HG03378 (cell line): ENCODE measurements at regions not wholly inside any gene's neighbourhood (a gene's known extent, or its start where the extent isn't known, plus 50 kb on each side); places are given as distances from the start of the nearest gene placed in this dataset.

ENCODE experiments used
- ATAC-seq: cut with Tn5 transposase; IDR thresholded peaks from one replicate; pipeline ENCODE4 v1.9.1; 2021; ENCODE audit warnings: mild to moderate bottlenecking, moderate library complexity; ENCODE audit not compliant: unreplicated experiment

- no peak for ATAC-seq
These were observed 839.6 kb downstream of the ADGRL2 start for GRCh38 chr1:82640352-82640751.

DNA sequence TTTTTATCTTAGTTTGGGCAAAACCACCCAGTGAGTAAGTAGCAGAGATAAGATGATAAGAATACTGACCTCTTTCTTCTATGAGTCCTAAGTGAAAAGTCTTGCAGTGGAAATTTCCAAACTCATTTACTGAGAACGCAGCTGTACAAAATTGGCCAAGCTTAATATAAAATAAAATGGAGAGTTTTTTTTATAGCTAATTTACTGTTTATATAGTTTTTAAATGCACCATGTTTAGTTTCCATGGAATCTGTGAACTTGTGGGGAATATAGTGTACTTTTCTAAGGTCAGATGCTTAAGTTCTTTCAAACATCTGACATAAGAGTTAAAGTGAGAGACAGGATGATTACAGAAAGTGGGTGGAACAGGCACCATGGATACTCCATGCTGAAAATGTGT lies 833.5 kb downstream of the ADGRL2 start:
- ATAC-seq, result no peak

DNA sequence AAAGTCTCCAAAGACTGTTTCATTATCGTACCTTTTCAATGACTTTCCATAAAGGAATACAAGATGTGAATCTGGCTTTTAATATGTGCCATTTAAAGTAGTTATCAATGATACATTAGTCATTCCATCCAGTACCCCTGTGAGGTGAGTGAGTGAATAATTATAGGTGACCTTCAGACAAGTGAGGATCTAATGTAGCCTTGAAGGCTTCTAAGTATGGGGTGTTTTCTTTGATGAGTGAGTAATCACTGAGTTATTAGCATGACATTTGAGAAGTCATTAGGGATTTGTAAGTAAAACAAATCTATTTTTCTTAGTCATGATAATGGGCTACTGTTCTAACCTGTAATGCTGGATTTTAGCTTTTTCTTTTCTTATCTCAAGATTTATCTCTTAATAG lies 831.4 kb downstream of the ADGRL2 start:
- no peak for ATAC-seq

DNA sequence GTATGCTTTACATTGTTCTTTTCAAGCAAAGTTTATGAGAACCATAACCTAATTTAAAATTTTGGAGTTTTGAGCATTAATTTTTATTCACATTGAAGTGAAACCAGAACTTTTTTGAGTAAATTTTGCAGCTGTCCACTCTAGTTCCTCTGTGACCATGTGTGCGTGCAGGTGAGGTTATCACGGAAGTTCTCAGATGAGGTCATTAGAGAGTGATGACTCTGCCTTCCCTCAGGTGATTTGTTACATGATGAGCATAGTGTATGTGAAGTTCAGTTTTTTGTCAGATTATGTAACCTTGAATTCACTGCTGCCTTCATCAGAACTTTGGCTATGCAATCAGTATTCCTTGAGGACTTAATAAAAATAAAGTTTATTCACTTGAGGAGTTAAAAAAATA lies 828.2 kb downstream of the ADGRL2 start:
- ATAC-seq, result no peak

GRCh38 chr1:82625537-82625936 lies 824.8 kb downstream of the ADGRL2 start:
- ATAC-seq, result no peak

DNA sequence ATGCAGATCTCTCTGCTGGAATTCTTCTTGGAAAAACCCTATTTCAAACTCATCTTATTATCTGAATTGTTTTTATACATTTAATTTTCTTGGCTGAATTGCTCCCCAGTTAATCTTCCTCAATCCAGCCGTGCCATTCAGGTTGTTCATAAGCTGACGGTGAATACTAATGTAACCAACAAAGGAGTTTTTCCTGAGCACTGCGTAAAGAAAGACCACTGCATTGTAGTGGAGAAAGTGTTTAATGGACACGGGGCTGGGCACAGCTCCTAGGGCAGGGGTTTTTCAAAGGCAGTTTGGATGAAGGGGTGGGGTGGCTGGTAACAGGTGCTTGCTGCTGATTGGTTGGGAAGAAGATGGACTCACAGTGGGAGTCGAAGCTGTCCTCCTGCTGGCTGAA lies 820.3 kb downstream of the ADGRL2 start:
- ATAC-seq, result no peak

DNA sequence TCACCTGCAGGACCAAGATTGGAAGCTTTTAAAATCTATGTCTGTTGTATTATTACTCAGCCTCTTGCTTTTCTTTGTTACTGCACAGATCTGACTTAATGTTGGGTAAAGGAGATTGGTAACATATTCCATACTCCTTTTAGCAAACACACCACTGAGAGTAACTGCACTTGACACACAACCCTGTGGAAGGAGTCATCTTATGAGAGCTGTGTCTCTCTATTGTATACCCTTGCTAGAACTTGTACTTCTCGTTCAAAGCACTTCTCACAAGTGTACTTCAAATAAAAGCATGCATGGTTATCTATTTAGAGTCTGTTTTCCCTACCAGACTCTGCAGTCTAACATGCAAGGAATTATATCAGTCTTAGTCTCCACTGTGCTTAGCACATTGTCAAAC lies 813.4 kb downstream of the ADGRL2 start:
- ATAC-seq, result no peak

DNA sequence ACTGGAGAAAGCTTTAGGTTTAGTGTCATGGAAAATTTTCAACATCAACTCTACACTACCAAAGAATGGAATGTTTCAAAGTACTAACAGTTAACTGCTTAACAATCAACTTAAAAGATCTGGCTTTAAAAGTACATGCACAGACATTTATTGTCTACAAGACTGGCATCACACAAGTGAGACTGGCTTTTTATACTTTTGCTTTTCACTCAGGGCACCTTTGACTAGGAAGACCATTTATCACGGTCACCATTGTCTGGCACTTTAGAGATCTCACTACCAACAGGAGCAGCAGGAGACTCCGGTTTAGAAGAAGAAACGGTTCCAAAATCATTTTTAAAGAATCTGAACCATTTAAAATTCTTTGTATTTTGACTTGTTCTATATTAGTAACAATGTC lies 812.3 kb downstream of the ADGRL2 start:
- ATAC-seq, result no peak

DNA sequence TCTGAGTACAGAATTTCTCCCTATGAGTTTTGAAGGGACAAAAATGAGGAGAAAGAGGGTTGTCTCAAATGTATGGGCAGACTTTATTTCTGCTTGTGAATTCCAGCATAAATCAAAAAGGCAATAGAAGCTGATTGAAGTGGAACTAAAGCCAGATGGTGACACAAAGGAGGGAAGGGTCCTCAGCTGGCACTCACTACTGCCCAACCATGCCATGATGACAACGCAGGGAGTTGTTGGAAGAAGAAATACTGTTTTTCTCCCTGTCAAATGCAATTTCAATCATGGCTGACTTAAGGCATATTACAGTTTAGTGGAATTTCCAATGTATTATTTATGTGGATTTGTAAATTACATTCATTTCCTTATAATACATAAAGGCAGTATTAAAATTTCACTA lies 805.8 kb downstream of the ADGRL2 start:
- ATAC-seq, result no peak

GRCh38 chr1:82604524-82604923 lies 803.8 kb downstream of the ADGRL2 start:
- ATAC-seq, result no peak

- no peak for ATAC-seq
These were observed 799.6 kb downstream of the ADGRL2 start for GRCh38 chr1:82600314-82600713.

DNA sequence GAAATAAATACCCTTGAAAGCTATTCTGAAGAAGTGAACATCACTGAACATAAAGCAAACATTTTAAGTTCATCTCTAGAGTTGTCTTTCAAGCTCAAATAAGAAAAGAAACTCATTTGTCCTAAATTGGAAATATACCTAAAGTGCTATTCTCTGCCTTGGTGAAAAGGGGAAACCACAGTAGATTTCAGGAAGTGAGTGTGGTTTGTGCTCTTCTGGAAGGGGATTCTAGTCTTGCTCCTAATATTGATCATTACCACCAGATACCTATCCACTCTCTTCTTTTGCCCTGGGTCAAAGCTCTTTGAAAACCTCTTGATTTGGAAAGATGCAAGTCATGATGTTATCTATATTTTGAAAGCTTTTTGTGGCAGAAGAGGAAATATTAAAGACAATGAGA lies 798.1 kb downstream of the ADGRL2 start:
- no peak for ATAC-seq

GRCh38 chr1:82598337-82598736 lies 797.6 kb downstream of the ADGRL2 start:
- ATAC-seq, result no peak

- ATAC-seq, result no peak
These were observed 796.9 kb downstream of the ADGRL2 start for GRCh38 chr1:82597649-82598048.

DNA sequence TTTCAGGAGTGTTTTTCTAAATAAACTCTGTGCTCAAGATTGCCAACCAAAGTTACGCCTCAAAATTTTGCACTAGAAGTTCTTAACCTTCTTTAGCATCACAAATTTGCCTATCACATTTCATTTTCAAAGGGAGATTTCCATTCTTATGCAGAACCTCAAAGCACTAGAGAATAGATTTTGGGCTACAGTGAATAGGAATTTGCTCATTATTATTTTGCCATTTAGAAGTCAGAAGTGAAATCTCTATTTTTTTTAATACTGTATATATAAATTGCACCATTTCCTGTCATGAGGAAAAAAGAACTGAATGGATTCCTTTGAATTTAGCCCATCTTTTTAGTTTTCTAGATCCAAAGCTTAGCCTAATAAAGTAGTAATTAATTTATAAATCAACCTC lies 796.4 kb downstream of the ADGRL2 start:
- no peak for ATAC-seq

GRCh38 chr1:82593561-82593960 lies 792.8 kb downstream of the ADGRL2 start:
- no peak for ATAC-seq

- ATAC-seq, result no peak
These were observed 788.9 kb downstream of the ADGRL2 start for GRCh38 chr1:82589588-82589987.

DNA sequence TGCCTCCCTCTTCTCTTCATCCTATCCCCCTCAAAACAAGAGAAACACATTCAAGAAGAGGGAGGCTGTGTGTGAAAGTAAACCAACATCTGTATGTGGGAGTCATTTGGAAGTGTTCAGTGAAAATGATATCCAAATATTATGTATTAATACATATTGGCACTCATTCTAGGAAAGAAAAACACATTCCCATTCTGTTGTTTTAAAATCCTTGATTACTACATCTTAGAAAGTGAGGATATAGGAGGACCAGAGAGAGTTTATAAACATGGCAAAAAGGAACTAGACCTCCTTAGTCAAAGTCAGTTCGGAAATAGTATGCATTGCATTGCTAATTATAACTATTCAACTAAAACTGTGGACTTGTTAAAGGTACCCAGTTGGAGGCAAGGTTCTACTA lies 786.6 kb downstream of the ADGRL2 start:
- ATAC-seq, result no peak

DNA sequence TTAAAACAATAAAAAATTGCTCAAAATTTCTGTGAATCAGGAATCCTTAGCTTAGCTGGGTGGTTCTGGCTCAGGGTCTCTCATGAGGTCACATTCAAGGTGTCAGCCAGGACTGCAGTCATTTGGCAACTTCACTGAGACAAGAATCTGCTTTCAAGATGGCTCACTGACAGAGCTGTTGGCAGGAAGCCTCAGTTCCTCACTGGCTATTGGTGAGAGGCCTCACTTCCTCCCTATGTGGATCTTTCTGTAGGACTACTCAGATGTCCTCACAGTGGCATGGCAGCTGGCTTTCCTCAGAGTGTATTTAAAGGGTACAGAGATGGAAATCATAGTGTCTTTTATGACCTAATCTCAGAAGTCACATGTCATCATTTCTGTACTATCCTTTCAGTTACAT lies 785.7 kb downstream of the ADGRL2 start:
- ATAC-seq, result no peak

DNA sequence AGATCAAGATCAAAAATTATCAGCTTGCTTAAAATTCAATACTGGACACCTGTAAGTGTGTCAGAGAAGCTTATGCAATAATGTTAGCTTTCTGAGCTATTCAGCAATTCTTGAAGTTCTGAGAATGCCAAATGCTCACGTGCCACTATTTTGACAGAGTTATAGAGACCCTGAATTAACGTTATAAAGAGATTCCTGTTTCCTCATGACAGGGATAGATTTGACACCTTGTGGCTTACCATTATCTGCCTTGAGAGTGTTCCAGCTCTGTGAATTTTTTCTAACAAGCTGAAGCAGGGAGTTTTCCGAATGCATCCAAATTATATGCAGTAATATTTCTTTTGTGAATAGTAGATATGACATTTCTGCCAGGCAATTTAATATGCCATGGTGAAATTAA lies 781.6 kb downstream of the ADGRL2 start:
- ATAC-seq, result no peak

DNA sequence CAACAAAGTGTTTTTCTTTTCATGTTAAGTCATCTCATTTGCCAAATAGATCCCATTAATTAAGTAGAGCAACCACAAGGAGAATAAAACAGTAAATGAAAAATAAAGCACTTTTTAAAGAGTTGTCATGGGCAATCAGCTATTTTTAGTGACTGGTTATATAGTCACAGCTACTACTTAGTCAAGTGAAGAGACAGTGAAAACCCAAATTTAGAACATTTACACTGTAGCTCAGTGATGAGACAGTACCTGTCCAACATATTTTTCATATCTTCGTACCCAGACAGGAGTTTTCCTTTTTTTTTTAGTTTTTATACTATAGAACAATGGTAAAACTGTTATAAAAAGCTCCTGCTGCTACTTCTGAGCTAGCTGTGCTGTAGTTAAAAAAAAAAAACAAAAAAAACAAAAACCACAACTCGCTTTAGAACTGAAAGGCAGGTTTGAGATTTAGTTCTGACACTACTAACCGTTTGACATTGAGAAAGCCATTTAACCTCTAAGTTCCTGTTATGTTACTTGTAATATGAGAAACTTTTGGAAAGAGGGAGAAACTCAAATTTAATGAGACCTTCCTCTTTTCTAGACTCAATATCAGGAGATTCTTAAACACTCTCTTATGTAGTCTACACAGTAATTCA lies 777.5 kb downstream of the ADGRL2 start:
- no peak for ATAC-seq

GRCh38 chr1:82567348-82567747 lies 766.6 kb downstream of the ADGRL2 start:
- no peak for ATAC-seq

- ATAC-seq, result no peak
These were observed 764.8 kb downstream of the ADGRL2 start for GRCh38 chr1:82565546-82565945.

- ATAC-seq, result no peak
These were observed 764.4 kb downstream of the ADGRL2 start for GRCh38 chr1:82565146-82565545.
